AG04449 (cell line): ENCODE measurements at regions not wholly inside any gene's neighbourhood (a gene's known extent, or its start where the extent isn't known, plus 50 kb on each side); places are given as distances from the start of the nearest gene placed in this dataset.
"Not testable (repeated sequence)": the region's sequence is repeated elsewhere in the genome, so short reads cannot be mapped to it uniquely, and the experiment has no call there.

Experiments used
- CTCF ChIA-PET: fragments of 350-600 bp; formaldehyde crosslinking; extraction: SDS; loops from one replicate; lab custom pipeline; 2021; ENCODE audit warnings: antibody characterized with exemption; lab: Yijun Ruan, JAX
- POLR2A ChIA-PET: fragments of 400-600, 350-600 bp; formaldehyde crosslinking; extraction: SDS; loops from one replicate; lab custom pipeline; 2020; ENCODE audit warnings: antibody characterized with exemption, inconsistent platforms; lab: Yijun Ruan, JAX
- DNase-seq: peaks from one replicate; pipeline ENCODE4 v3.0.0-alpha.2; 2010; ENCODE audit warnings: low read depth, low spot score
- H3K4me3 ChIP-seq: 2 replicates; pipeline ENCODE4 v1.5.1; 2011; ENCODE audit warnings: low read depth, mild to moderate bottlenecking, control low read depth, low read length
- TF ChIP-seq, protein P1 (sequence below): IDR thresholded peaks from one replicate; pipeline ENCODE4 v1.5.1; 2011; ENCODE audit warnings: mild to moderate bottlenecking, moderate library complexity, low read length, control low read depth, inconsistent platforms; ENCODE audit not compliant: insufficient read depth; ENCODE audit errors: missing control alignments

GRCh38 chr2:145909766-145910165 is 1389.8 kb upstream of the ZEB2 start:
- no peak for DNase-seq
- no peak overlapping the region for H3K4me3 ChIP-seq
- POLR2A ChIA-PET, result no interaction called here
- TF ChIP-seq, protein P1, sequence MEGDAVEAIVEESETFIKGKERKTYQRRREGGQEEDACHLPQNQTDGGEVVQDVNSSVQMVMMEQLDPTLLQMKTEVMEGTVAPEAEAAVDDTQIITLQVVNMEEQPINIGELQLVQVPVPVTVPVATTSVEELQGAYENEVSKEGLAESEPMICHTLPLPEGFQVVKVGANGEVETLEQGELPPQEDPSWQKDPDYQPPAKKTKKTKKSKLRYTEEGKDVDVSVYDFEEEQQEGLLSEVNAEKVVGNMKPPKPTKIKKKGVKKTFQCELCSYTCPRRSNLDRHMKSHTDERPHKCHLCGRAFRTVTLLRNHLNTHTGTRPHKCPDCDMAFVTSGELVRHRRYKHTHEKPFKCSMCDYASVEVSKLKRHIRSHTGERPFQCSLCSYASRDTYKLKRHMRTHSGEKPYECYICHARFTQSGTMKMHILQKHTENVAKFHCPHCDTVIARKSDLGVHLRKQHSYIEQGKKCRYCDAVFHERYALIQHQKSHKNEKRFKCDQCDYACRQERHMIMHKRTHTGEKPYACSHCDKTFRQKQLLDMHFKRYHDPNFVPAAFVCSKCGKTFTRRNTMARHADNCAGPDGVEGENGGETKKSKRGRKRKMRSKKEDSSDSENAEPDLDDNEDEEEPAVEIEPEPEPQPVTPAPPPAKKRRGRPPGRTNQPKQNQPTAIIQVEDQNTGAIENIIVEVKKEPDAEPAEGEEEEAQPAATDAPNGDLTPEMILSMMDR, result no peak
- CTCF ChIA-PET, result interaction anchor here (1.0 kb wide), 1 partner anchor 9 kb away, joined by 3 read pairs; no protein-coding TSS in a partner anchor

DNA sequence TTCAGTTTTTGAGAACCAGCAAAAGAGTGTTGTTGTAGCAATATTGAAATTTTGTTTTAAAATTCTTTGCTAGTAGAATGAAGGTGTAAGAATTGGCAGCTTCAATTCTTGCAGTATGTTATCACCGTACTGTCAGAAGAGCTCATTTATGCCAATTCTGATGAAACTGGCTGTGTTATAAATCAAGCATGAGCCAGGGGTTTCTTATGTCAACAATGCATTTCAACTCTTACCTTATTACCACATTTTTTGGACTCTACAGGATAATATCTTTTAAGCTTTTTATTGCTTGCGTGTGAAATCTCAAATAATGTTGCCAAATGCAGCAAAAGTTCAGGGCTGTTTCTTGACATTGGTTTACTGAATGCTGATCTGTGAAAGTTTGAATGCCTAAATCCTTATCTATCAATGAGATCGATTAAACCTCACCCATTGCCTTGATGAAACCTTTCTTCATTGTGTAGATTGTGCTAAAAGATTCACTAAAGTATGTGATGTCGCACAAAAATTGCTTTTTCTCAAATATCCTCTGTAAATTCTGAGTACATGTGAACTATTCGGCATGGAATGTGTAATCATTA is 1389.3 kb upstream of the ZEB2 start:
- TF ChIP-seq, protein P1, result no peak
- DNase-seq, result no peak
- ChIA-PET CTCF (interaction anchor here (1.0 kb wide), 1 partner anchor 10 kb away, joined by 3 read pairs; no protein-coding TSS in a partner anchor), POLR2A (no interaction called here)
- no peak overlapping the region for H3K4me3 ChIP-seq

DNA sequence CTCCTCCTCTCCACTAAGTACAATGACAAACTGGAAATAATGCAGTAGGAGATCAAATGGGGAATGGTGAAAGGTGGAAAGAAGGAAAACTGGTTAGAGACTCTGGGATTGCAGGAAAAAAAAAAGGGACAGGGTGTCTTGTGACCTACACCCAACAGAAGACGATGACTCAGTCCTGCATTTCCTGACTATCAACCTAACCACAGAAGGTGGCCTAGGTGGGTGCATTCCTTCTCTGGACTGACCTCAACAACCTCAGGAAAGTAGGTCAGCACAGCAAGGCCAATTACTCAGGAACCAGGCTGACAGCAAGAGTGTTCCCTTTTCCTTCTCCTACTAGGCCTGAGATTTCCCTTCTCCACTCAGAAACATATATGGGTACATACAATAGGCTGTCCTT is 1386.4 kb upstream of the ZEB2 start:
- DNase-seq, result no peak
- CTCF ChIA-PET, result no interaction called here
- POLR2A ChIA-PET, result no interaction called here

DNA sequence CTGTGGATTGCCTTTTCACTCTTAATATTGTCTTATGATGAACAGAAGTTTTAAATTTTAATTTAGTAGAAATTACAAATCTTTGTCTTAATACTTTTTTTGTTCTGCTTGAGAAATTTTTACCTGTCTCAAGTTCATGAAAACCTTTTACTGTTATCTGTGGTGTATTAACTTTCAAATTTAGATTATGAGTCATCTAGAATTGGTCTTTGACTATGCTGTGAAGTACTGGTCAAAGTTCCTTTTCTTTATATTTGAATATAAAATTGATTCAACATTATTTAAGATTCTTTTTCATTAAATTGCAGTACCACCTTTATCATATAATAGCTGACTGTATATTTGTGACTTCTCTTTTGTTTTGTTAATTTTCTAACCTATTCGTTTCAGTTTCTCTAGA is 1385.5 kb upstream of the ZEB2 start:
- no peak for DNase-seq
- TF ChIP-seq, protein P1, result no peak
- ChIA-PET POLR2A (no interaction called here), CTCF (no interaction called here)
- H3K4me3 ChIP-seq, result no peak overlapping the region

More for the DNA sequence above, 1386.4 kb upstream of the ZEB2 start:
- TF ChIP-seq, protein P1, result no peak
- H3K4me3 ChIP-seq, result no peak overlapping the region

DNA sequence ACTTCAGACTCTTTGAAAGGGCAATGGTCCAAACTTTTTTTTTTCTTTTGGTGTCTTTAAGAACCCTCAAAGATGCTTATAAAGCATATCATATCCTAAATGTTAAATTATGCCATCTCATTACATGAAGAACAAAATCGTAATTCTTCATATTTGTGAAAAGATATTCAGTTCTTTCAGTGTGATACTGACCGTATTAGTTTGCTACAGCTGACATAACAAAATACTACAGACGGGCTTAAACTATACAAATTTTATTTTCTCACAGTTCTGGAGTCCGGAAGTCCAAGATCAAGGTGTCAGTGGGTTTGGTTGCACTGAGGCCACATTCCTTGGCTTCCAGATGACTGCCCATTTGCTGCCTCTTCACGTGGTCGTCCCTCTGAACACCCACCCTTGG is 1377.2 kb upstream of the ZEB2 start:
- TF ChIP-seq, protein P1, result no peak
- no peak overlapping the region for H3K4me3 ChIP-seq
- ChIA-PET CTCF (interaction anchor here (0.9 kb wide), 1 partner anchor 36 kb away, joined by 3 read pairs; no protein-coding TSS in a partner anchor), POLR2A (no interaction called here)
- no peak for DNase-seq

GRCh38 chr2:145887915-145888314 is 1368.0 kb upstream of the ZEB2 start:
- DNase-seq, result no peak
- TF ChIP-seq, protein P1, result no peak
- CTCF ChIA-PET, result no interaction called here
- POLR2A ChIA-PET, result no interaction called here
- H3K4me3 ChIP-seq, result no peak overlapping the region

GRCh38 chr2:145880997-145881396 is 1361.1 kb upstream of the ZEB2 start:
- CTCF ChIA-PET, H3K4me3 ChIP-seq, DNase-seq, POLR2A ChIA-PET: not testable (repeated sequence)
